CD14-positive monocyte (primary cell): ENCODE measurements at regions not wholly inside any gene's neighbourhood (a gene's known extent, or its start where the extent isn't known, plus 50 kb on each side); places are given as distances from the start of the nearest gene placed in this dataset.
"Not testable (repeated sequence)": the region's sequence is repeated elsewhere in the genome, so short reads cannot be mapped to it uniquely, and the experiment has no call there.

Experiments used
- DNase-seq, 3 donors: peaks; one replicate each; pipeline ENCODE4 v3.0.0-alpha.2; 2011 to 2022
- H2AFZ ChIP-seq: 2 replicates; pipeline ENCODE4 v1.6.0; 2012; ENCODE audit warnings: mild to moderate bottlenecking, low read depth, low read length, inconsistent platforms; ENCODE audit not compliant: insufficient read depth, poor library complexity, severe bottlenecking
- H3K27ac ChIP-seq, 2 donors: 1 replicate in 1 of 2; 2 replicates in 1 of 2; pipeline ENCODE4 v1.5.1; 2012 to 2013; ENCODE audit warnings: low read length in 2 of 2, control low read depth in 1 of 2, inconsistent platforms in 1 of 2, low read depth in 1 of 2, mild to moderate bottlenecking in 1 of 2
- H3K27me3 ChIP-seq, 2 donors: one replicate each; pipeline versions ENCODE4 v1.6.0 to v1.6.1; 2011 to 2013; ENCODE audit warnings: low read length in 2 of 2; ENCODE audit not compliant: control insufficient read depth in 2 of 2, insufficient read depth in 2 of 2
- H3K36me3 ChIP-seq, 2 donors: replicated peaks in 1 of 2; 1 replicate in 1 of 2; 2 replicates in 1 of 2; pipeline versions ENCODE4 v1.5.1 to v1.6.1; 2012 to 2013; ENCODE audit warnings: low read length in 2 of 2, control low read depth in 1 of 2, inconsistent platforms in 1 of 2, mild to moderate bottlenecking in 1 of 2; ENCODE audit not compliant: insufficient read depth in 2 of 2, control insufficient read depth in 1 of 2
- H3K4me1 ChIP-seq, 2 donors: 1 replicate in 1 of 2; 2 replicates in 1 of 2; pipeline versions ENCODE4 v1.5.1 to v1.6.1; 2012 to 2013; ENCODE audit warnings: low read length in 2 of 2, control low read depth in 1 of 2, inconsistent platforms in 1 of 2, mild to moderate bottlenecking in 1 of 2, moderate library complexity in 1 of 2; ENCODE audit not compliant: insufficient read depth in 2 of 2, control insufficient read depth in 1 of 2
- H3K4me2 ChIP-seq: replicated peaks from 2 replicates; pipeline ENCODE3; 2012; ENCODE audit warnings: low read length, moderate library complexity, mild to moderate bottlenecking; ENCODE audit not compliant: poor library complexity, severe bottlenecking; ENCODE audit errors: extremely low read depth
- H3K4me3 ChIP-seq, 3 experiments: fragments of 200-600 bp in 1 of 3; sonication (generic) in 1 of 3; replicated peaks in 1 of 3; 1 replicate in 2 of 3; 2 replicates in 1 of 3; pipeline ENCODE4 v1.5.1; 2011 to 2013; ENCODE audit warnings: low read length in 3 of 3, mild to moderate bottlenecking in 3 of 3, control low read depth in 2 of 3, low read depth in 2 of 3, inconsistent platforms in 1 of 3, moderate library complexity in 1 of 3
- H3K79me2 ChIP-seq: 2 replicates; pipeline ENCODE4 v1.6.0; 2012; ENCODE audit warnings: mild to moderate bottlenecking, control low read depth, inconsistent platforms, low read length, moderate library complexity; ENCODE audit not compliant: insufficient read depth
- H3K9ac ChIP-seq: 2 replicates; pipeline ENCODE4 v1.6.0; 2017; ENCODE audit warnings: low read length, mild to moderate bottlenecking; ENCODE audit not compliant: insufficient read depth, poor library complexity, severe bottlenecking
- H3K9me3 ChIP-seq, 2 donors: replicated peaks in 1 of 2; 1 replicate in 1 of 2; 2 replicates in 1 of 2; pipeline versions ENCODE4 v1.5.1 to v1.6.1; 2012 to 2013; ENCODE audit warnings: low read length in 2 of 2, control low read depth in 1 of 2; ENCODE audit not compliant: control insufficient read depth in 1 of 2, insufficient read depth in 1 of 2
- H4K20me1 ChIP-seq: 2 replicates; pipeline ENCODE4 v1.6.0; 2012; ENCODE audit warnings: mild to moderate bottlenecking, low read length, control low read depth, moderate library complexity; ENCODE audit not compliant: insufficient read depth
- H3K27ac Mint-ChIP-seq, 7 donors: one replicate each; pipeline ENCODE4 v1.8.0; 2020; ENCODE audit warnings: mild to moderate bottlenecking in 7 of 7, mixed read lengths in 7 of 7, moderate library complexity in 6 of 7, inconsistent platforms in 2 of 7
- H3K27me3 Mint-ChIP-seq, 3 donors: one replicate each; pipeline ENCODE4 v1.8.0; 2021 to 2022; ENCODE audit warnings: low read depth in 3 of 3, mild to moderate bottlenecking in 3 of 3, mixed read lengths in 3 of 3, moderate library complexity in 3 of 3, inconsistent platforms in 1 of 3
- H3K36me3 Mint-ChIP-seq, 2 donors: one replicate each; pipeline ENCODE4 v1.8.0; 2020; ENCODE audit warnings: mixed read lengths in 2 of 2, inconsistent platforms in 1 of 2, mild to moderate bottlenecking in 1 of 2
- H3K4me1 Mint-ChIP-seq: one replicate; pipeline ENCODE4 v1.8.0; 2020; ENCODE audit warnings: mild to moderate bottlenecking, mixed read lengths
- H3K4me3 Mint-ChIP-seq, 2 donors: one replicate each; pipeline ENCODE4 v1.8.0; 2020; ENCODE audit warnings: mild to moderate bottlenecking in 2 of 2, mixed read lengths in 2 of 2, moderate library complexity in 1 of 2
- H3K9me3 Mint-ChIP-seq, 7 donors: one replicate each; pipeline ENCODE4 v1.8.0; 2020 to 2022; ENCODE audit warnings: mixed read lengths in 7 of 7, mild to moderate bottlenecking in 6 of 7, moderate library complexity in 6 of 7, inconsistent platforms in 2 of 7
- WGBS: methylation state at CpG from one replicate; pipeline ENCODE4 v1.1.5; 2013; ENCODE audit warnings: missing lambda C conversion rate; ENCODE audit not compliant: insufficient coverage; 5-methylcytosine and 5-hydroxymethylcytosine counted together
- intact Hi-C, 2 donors: fragments of 100-400 bp; cut with micrococcal nuclease; formaldehyde crosslinking; loops; one replicate each; pipeline versions ENCODE4 v1.15.0 to v1.15.1; 2023
- TF ChIP-seq, protein P1 (sequence below): fragments of 200-600 bp; IDR thresholded peaks from one replicate; pipeline ENCODE4 v1.8.0; 2022; ENCODE audit warnings: antibody characterized with exemption, mild to moderate bottlenecking

DNA sequence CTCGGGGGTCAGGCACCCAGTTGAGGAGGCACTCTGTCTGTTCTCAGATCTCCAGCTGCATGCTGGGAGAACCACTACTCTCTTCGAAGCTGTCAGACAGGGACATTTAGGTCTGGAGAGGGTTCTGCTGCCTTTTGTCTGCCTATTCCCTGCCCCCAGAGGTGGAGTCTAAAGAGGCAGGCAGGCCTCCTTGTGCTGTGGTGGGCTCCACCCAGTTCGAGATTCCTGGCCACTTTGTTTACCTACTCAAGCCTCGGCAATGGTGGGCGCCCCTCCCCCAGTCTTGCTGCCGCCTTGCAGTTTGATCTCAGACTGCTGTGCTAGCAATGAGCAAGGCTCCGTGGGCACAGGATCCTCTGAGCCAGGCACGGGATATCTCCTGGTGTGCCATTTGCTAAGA is 171.1 kb upstream of the C1GALT1 start:
- H3K27ac ChIP-seq, H3K36me3 Mint-ChIP-seq, H3K27ac Mint-ChIP-seq, H3K4me1 ChIP-seq, H3K27me3 Mint-ChIP-seq, H3K36me3 ChIP-seq, H3K4me3 ChIP-seq, H2AFZ ChIP-seq, H3K79me2 ChIP-seq, H3K4me1 Mint-ChIP-seq, H3K27me3 ChIP-seq, H4K20me1 ChIP-seq, H3K9ac ChIP-seq, intact Hi-C loops, H3K4me3 Mint-ChIP-seq, H3K4me2 ChIP-seq, DNase-seq, H3K9me3 ChIP-seq: not testable (repeated sequence)
- 94% methylated on average over 3 of the region's 8 CpGs for WGBS
- H3K9me3 Mint-ChIP-seq = peaks cover 7 to 31% (median 16%) of the 10 kb centered on the region in 7 donors

DNA sequence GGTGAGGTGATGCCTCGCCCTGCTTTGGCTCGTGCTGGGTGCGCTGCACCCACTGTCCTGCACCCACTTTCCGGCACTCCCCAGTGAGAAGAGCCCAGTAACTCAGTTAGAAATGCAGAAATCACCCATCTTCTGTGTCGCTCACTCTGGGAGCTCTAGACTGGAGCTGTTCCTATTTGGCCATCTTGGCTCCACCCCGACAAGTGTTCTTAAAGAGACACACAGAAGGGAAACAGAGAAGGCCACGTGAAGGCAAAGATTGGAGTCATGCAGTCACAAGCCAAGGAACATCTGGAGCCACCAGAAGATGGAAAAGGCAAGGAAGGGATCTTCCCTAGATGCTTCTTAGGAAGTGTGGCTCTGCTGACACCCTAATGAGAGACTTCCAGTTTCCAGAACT is 170.6 kb upstream of the C1GALT1 start:
- intact Hi-C loops, H3K27me3 Mint-ChIP-seq, DNase-seq, H3K4me3 ChIP-seq, H3K27ac ChIP-seq, H3K36me3 ChIP-seq, H3K9me3 ChIP-seq, H3K4me1 ChIP-seq, H3K9ac ChIP-seq, H3K4me2 ChIP-seq, H3K79me2 ChIP-seq, H4K20me1 ChIP-seq, H3K4me1 Mint-ChIP-seq, H3K27me3 ChIP-seq, H3K4me3 Mint-ChIP-seq, H3K36me3 Mint-ChIP-seq, H2AFZ ChIP-seq: not testable (repeated sequence)
- Mint-ChIP-seq H3K27ac (peak overlapping the region in 1 of 7 donors; percentile 46), H3K9me3 (peaks cover 7 to 29% (median 14%) of the 10 kb centered on the region in 7 donors)
- WGBS = 90% methylated on average over 7 of the region's 7 CpGs

GRCh38 chr7:7014827-7015595 is 167.3 kb upstream of the C1GALT1 start:
- intact Hi-C loops = no loop called here
- Mint-ChIP-seq H3K27ac (no peak overlapping the region), H3K9me3 (peaks cover 2 to 18% (median 5%) of the 10 kb centered on the region in 7 donors), H3K36me3 (no peaks in the 10 kb centered on the region), H3K4me1 (no peaks in the 10 kb centered on the region), H3K27me3 (peaks cover 0 to 1% (median 0%) of the 10 kb centered on the region in 3 donors), H3K4me3 (no peak overlapping the region)
- WGBS = 92% methylated on average over 4 of the region's 6 CpGs
- TF ChIP-seq, protein P1, sequence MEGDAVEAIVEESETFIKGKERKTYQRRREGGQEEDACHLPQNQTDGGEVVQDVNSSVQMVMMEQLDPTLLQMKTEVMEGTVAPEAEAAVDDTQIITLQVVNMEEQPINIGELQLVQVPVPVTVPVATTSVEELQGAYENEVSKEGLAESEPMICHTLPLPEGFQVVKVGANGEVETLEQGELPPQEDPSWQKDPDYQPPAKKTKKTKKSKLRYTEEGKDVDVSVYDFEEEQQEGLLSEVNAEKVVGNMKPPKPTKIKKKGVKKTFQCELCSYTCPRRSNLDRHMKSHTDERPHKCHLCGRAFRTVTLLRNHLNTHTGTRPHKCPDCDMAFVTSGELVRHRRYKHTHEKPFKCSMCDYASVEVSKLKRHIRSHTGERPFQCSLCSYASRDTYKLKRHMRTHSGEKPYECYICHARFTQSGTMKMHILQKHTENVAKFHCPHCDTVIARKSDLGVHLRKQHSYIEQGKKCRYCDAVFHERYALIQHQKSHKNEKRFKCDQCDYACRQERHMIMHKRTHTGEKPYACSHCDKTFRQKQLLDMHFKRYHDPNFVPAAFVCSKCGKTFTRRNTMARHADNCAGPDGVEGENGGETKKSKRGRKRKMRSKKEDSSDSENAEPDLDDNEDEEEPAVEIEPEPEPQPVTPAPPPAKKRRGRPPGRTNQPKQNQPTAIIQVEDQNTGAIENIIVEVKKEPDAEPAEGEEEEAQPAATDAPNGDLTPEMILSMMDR = no peak
- no peak for DNase-seq
- H3K79me2 ChIP-seq = no peaks in the 10 kb centered on the region
- H3K27me3 ChIP-seq = no peaks in the 10 kb centered on the region
- H3K9ac ChIP-seq = no peak overlapping the region
- H3K4me3 ChIP-seq = no peak overlapping the region
- H4K20me1 ChIP-seq = no peaks in the 10 kb centered on the region
- H2AFZ ChIP-seq = no peak overlapping the region
- H3K27ac ChIP-seq = no peak overlapping the region
- no peaks in the 10 kb centered on the region for H3K36me3 ChIP-seq
- no peak overlapping the region for H3K4me2 ChIP-seq
- H3K4me1 ChIP-seq = no peaks in the 10 kb centered on the region
- H3K9me3 ChIP-seq = peaks cover 0 to 7% of the 10 kb centered on the region in 2 donors
